Ectodermal cell (in vitro differentiated cells): ENCODE measurements at regions not wholly inside any gene's neighbourhood (a gene's known extent, or its start where the extent isn't known, plus 50 kb on each side); places are given as distances from the start of the nearest gene placed in this dataset.

Experiments
- H3K27ac ChIP-seq: 2 replicates; pipeline ENCODE4 v1.7.0; 2013; ENCODE audit warnings: mild to moderate bottlenecking, low read depth, low read length; ENCODE audit not compliant: insufficient read depth, poor library complexity, severe bottlenecking
- H3K27me3 ChIP-seq: 2 replicates; pipeline ENCODE4 v1.7.0; 2013; ENCODE audit warnings: mild to moderate bottlenecking, low read length; ENCODE audit not compliant: insufficient read depth, control insufficient read depth, poor library complexity, severe bottlenecking
- H3K36me3 ChIP-seq: one replicate; pipeline ENCODE4 v1.7.0; 2013; ENCODE audit warnings: low read length; ENCODE audit not compliant: control insufficient read depth, insufficient read depth
- H3K4me1 ChIP-seq: one replicate; pipeline ENCODE4 v1.7.0; 2013; ENCODE audit warnings: low read length; ENCODE audit not compliant: control insufficient read depth, insufficient read depth
- H3K4me3 ChIP-seq: 2 replicates; pipeline ENCODE4 v1.7.0; 2013; ENCODE audit warnings: low read depth, low read length, control low read depth; ENCODE audit not compliant: insufficient read depth
- H3K9me3 ChIP-seq: 2 replicates; pipeline ENCODE4 v1.7.0; 2013; ENCODE audit warnings: mild to moderate bottlenecking, low read length, moderate library complexity; ENCODE audit not compliant: control insufficient read depth
- WGBS, 2 experiments: methylation state at CpG; one replicate each; pipeline ENCODE4 v1.1.7; 2013; ENCODE audit warnings: missing lambda C conversion rate in 2 of 2; 5-methylcytosine and 5-hydroxymethylcytosine counted together

- no peaks in the 10 kb centered on the region for H3K27me3 ChIP-seq
- WGBS, 2 experiments = 93 to 98% methylated on average over 5 of the region's 5 CpGs
- H3K36me3 ChIP-seq = no peaks in the 10 kb centered on the region
- H3K27ac ChIP-seq = no peak overlapping the region
- no peak overlapping the region for H3K4me3 ChIP-seq
- H3K4me1 ChIP-seq = peaks cover 19% of the 10 kb centered on the region
- no peaks in the 10 kb centered on the region for H3K9me3 ChIP-seq
These were observed 343.3 kb downstream of the FBXO8 start for GRCh38 chr4:173940146-173940545.

GRCh38 chr4:173937631-173938270, 345.7 kb downstream of the FBXO8 start:
- H3K27me3 ChIP-seq = no peaks in the 10 kb centered on the region
- H3K4me3 ChIP-seq = no peak overlapping the region
- H3K27ac ChIP-seq = no peak overlapping the region
- H3K9me3 ChIP-seq = no peaks in the 10 kb centered on the region
- WGBS, 2 experiments = 91 to 93% methylated on average over 2 of the region's 2 CpGs
- H3K4me1 ChIP-seq = peaks cover 20% of the 10 kb centered on the region
- no peaks in the 10 kb centered on the region for H3K36me3 ChIP-seq

- no peak overlapping the region for H3K27ac ChIP-seq
- no peak overlapping the region for H3K4me3 ChIP-seq
- no peaks in the 10 kb centered on the region for H3K36me3 ChIP-seq
- peaks cover 20% of the 10 kb centered on the region for H3K4me1 ChIP-seq
- no peaks in the 10 kb centered on the region for H3K27me3 ChIP-seq
- 50% methylated on average over 1 of the region's 1 CpG for WGBS, 2 experiments
- no peaks in the 10 kb centered on the region for H3K9me3 ChIP-seq
These were observed 346.6 kb downstream of the FBXO8 start for GRCh38 chr4:173936861-173937260.

- no peaks in the 10 kb centered on the region for H3K36me3 ChIP-seq
- H3K9me3 ChIP-seq = no peaks in the 10 kb centered on the region
- H3K4me3 ChIP-seq = no peak overlapping the region
- peaks cover 20% of the 10 kb centered on the region for H3K4me1 ChIP-seq
- no peaks in the 10 kb centered on the region for H3K27me3 ChIP-seq
- H3K27ac ChIP-seq = no peak overlapping the region
- 61 to 78% methylated on average over 3 to 5 of the region's 5 CpGs for WGBS, 2 experiments
These were observed 347.7 kb downstream of the FBXO8 start for GRCh38 chr4:173935622-173936405.

- Histone ChIP-seq H3K36me3 (no peaks in the 10 kb centered on the region), H3K27me3 (no peaks in the 10 kb centered on the region), H3K4me1 (peaks cover 20% of the 10 kb centered on the region), H3K27ac (no peak overlapping the region), H3K9me3 (no peaks in the 10 kb centered on the region), H3K4me3 (no peak overlapping the region)
- 77 to 80% methylated on average over 5 of the region's 5 CpGs for WGBS, 2 experiments
These were observed 348.4 kb downstream of the FBXO8 start for GRCh38 chr4:173934933-173935620.

GRCh38 chr4:173934201-173934600, 349.3 kb downstream of the FBXO8 start:
- H3K9me3 ChIP-seq = no peaks in the 10 kb centered on the region
- WGBS, 2 experiments = 83 to 84% methylated on average over 2 of the region's 2 CpGs
- H3K4me3 ChIP-seq = no peak overlapping the region
- peaks cover 20% of the 10 kb centered on the region for H3K4me1 ChIP-seq
- H3K27ac ChIP-seq = no peak overlapping the region
- H3K27me3 ChIP-seq = no peaks in the 10 kb centered on the region
- H3K36me3 ChIP-seq = no peaks in the 10 kb centered on the region

- peaks cover 20% of the 10 kb centered on the region for H3K4me1 ChIP-seq
- no peak overlapping the region for H3K27ac ChIP-seq
- WGBS, 2 experiments = 90 to 97% methylated on average over 2 of the region's 2 CpGs
- no peaks in the 10 kb centered on the region for H3K9me3 ChIP-seq
- H3K36me3 ChIP-seq = no peaks in the 10 kb centered on the region
- H3K4me3 ChIP-seq = no peak overlapping the region
- no peaks in the 10 kb centered on the region for H3K27me3 ChIP-seq
These were observed 350.8 kb downstream of the FBXO8 start for GRCh38 chr4:173932701-173933100.

- H3K4me3 ChIP-seq = no peak overlapping the region
- 89 to 90% methylated on average over 8 of the region's 8 CpGs for WGBS, 2 experiments
- no peaks in the 10 kb centered on the region for H3K9me3 ChIP-seq
- no peaks in the 10 kb centered on the region for H3K36me3 ChIP-seq
- H3K4me1 ChIP-seq = peaks cover 4% of the 10 kb centered on the region
- H3K27ac ChIP-seq = no peak overlapping the region
- H3K27me3 ChIP-seq = no peaks in the 10 kb centered on the region
These were observed 353.0 kb downstream of the FBXO8 start for GRCh38 chr4:173930329-173930967.

GRCh38 chr4:173929921-173930320, 353.5 kb downstream of the FBXO8 start:
- Histone ChIP-seq H3K9me3 (no peaks in the 10 kb centered on the region), H3K4me1 (no peaks in the 10 kb centered on the region), H3K4me3 (no peak overlapping the region), H3K27ac (no peak overlapping the region), H3K27me3 (no peaks in the 10 kb centered on the region), H3K36me3 (no peaks in the 10 kb centered on the region)
- 90 to 92% methylated on average over 2 to 3 of the region's 3 CpGs for WGBS, 2 experiments

GRCh38 chr4:173924561-173924960, 358.9 kb downstream of the FBXO8 start:
- Histone ChIP-seq H3K27me3 (no peaks in the 10 kb centered on the region), H3K36me3 (no peaks in the 10 kb centered on the region), H3K4me1 (peaks cover 4% of the 10 kb centered on the region), H3K9me3 (no peaks in the 10 kb centered on the region), H3K27ac (no peak overlapping the region), H3K4me3 (no peak overlapping the region)
- WGBS, 2 experiments = 94 to 95% methylated on average over 4 of the region's 4 CpGs
